HEK293 (cell line): ENCODE measurements at regions not wholly inside any gene's neighbourhood (a gene's known extent, or its start where the extent isn't known, plus 50 kb on each side); places are given as distances from the start of the nearest gene placed in this dataset.

Experiments used
- CTCF ChIA-PET: fragments of 350-600 bp; formaldehyde crosslinking; extraction: SDS; loops from one replicate; lab custom pipeline; 2021; ENCODE audit warnings: antibody characterized with exemption; lab: Yijun Ruan, JAX
- POLR2A ChIA-PET: fragments of 300-600 bp; formaldehyde crosslinking; extraction: SDS; loops from one replicate; lab custom pipeline; 2020; ENCODE audit warnings: antibody characterized with exemption, inconsistent platforms; lab: Yijun Ruan, JAX
- H3K27ac ChIP-seq: fragments of 200-500 bp; sonication (Bioruptor generic); 2 replicates; pipeline ENCODE4 v1.5.1; 2014; ENCODE audit warnings: low read depth, low read length, control low read depth, inconsistent platforms; ENCODE audit errors: extremely low read depth
- H3K36me3 ChIP-seq, 2 experiments: fragments of 200-500 bp in 1 of 2; sonication (Bioruptor generic) in 1 of 2; 1 replicate in 1 of 2; 2 replicates in 1 of 2; pipeline ENCODE4 v1.5.1; 2014 to 2017; ENCODE audit warnings: inconsistent platforms in 2 of 2, low read length in 2 of 2; ENCODE audit not compliant: control insufficient read depth in 2 of 2, insufficient read depth in 1 of 2
- H3K4me1 ChIP-seq: fragments of 200-500 bp; sonication (Bioruptor generic); 2 replicates; pipeline ENCODE4 v1.5.1; 2014; ENCODE audit warnings: mild to moderate bottlenecking, low read length, inconsistent platforms; ENCODE audit not compliant: control insufficient read depth, insufficient read depth
- H3K4me3 ChIP-seq: 2 replicates; pipeline ENCODE4 v1.5.1; 2011; ENCODE audit warnings: low read depth, mild to moderate bottlenecking, control low read depth, low read length, moderate library complexity
- H3K9me3 ChIP-seq: fragments of 200-500 bp; sonication (Bioruptor generic); 2 replicates; pipeline ENCODE4 v1.5.1; 2014; ENCODE audit warnings: low read depth, low read length, inconsistent platforms; ENCODE audit not compliant: control insufficient read depth, insufficient read depth
- EGR2 ChIP-seq: fragments of 450-650 bp; formaldehyde crosslinking; IDR thresholded peaks from 2 replicates; pipeline ENCODE4 v1.5.1; 2016; ENCODE audit warnings: low read depth, missing biosample characterization, missing genetic modification characterization
- GFI1B ChIP-seq: fragments of 450-650 bp; formaldehyde crosslinking; IDR thresholded peaks from 2 replicates; pipeline ENCODE4 v1.5.1; 2016; ENCODE audit warnings: missing biosample characterization, missing genetic modification characterization
- HOXD13 ChIP-seq: sonication (generic); formaldehyde crosslinking; IDR thresholded peaks from 2 replicates; pipeline ENCODE4 v1.8.0; 2022; ENCODE audit warnings: missing genetic modification reagents, borderline replicate concordance
- IKZF3 ChIP-seq: fragments of 450-650 bp; IDR thresholded peaks from 2 replicates; pipeline ENCODE4 v1.5.0; 2018; ENCODE audit warnings: missing biosample characterization, mild to moderate bottlenecking, missing genetic modification characterization, moderate library complexity
- PATZ1 ChIP-seq: fragments of 450-650 bp; formaldehyde crosslinking; IDR thresholded peaks from 2 replicates; pipeline ENCODE4 v1.5.1; 2016; ENCODE audit warnings: missing biosample characterization, missing genetic modification characterization
- SP2 ChIP-seq: fragments of 450-650 bp; formaldehyde crosslinking; IDR thresholded peaks from 2 replicates; pipeline ENCODE4 v1.5.1; 2016; ENCODE audit warnings: missing biosample characterization, missing genetic modification characterization
- TCF7L2 ChIP-seq: IDR thresholded peaks from 2 replicates; pipeline ENCODE4 v1.6.1; 2011; ENCODE audit warnings: low read depth, mild to moderate bottlenecking, inconsistent platforms, low read length, moderate library complexity, borderline replicate concordance
- ZBTB8A ChIP-seq: fragments of 450-650 bp; formaldehyde crosslinking; IDR thresholded peaks from 2 replicates; pipeline ENCODE4 v1.5.1; 2016; ENCODE audit warnings: missing biosample characterization, missing genetic modification characterization
- ZFP37 ChIP-seq: fragments of 450-650 bp; formaldehyde crosslinking; IDR thresholded peaks from 2 replicates; pipeline ENCODE4 v1.5.1; 2016; ENCODE audit warnings: missing biosample characterization, missing genetic modification characterization
- ZFP41 ChIP-seq: fragments of 450-650 bp; formaldehyde crosslinking; IDR thresholded peaks from 2 replicates; pipeline ENCODE4 v1.5.1; 2016; ENCODE audit warnings: missing biosample characterization, missing genetic modification characterization, borderline replicate concordance
- ZFP69B ChIP-seq: fragments of 450-650 bp; formaldehyde crosslinking; IDR thresholded peaks from 2 replicates; pipeline ENCODE4 v1.5.1; 2016; ENCODE audit warnings: missing biosample characterization, missing genetic modification characterization
- ZNF157 ChIP-seq: fragments of 450-650 bp; formaldehyde crosslinking; IDR thresholded peaks from 2 replicates; pipeline ENCODE4 v1.5.1; 2016; ENCODE audit warnings: missing biosample characterization, missing genetic modification characterization
- ZNF16 ChIP-seq: fragments of 450-650 bp; formaldehyde crosslinking; IDR thresholded peaks from 2 replicates; pipeline ENCODE4 v1.5.1; 2016; ENCODE audit warnings: low read depth, missing biosample characterization, missing genetic modification characterization
- ZNF19 ChIP-seq: fragments of 450-650 bp; formaldehyde crosslinking; IDR thresholded peaks from 2 replicates; pipeline ENCODE4; 2016; ENCODE audit warnings: missing biosample characterization, missing genetic modification characterization, low read depth
- ZNF223 ChIP-seq: fragments of 450-650 bp; formaldehyde crosslinking; IDR thresholded peaks from 2 replicates; pipeline ENCODE4 v1.5.1; 2016; ENCODE audit warnings: missing biosample characterization, missing genetic modification characterization
- ZNF423 ChIP-seq: fragments of 450-650 bp; formaldehyde crosslinking; IDR thresholded peaks from 2 replicates; pipeline ENCODE4 v1.5.1; 2016; ENCODE audit warnings: missing biosample characterization, missing genetic modification characterization
- ZNF426 ChIP-seq: fragments of 450-650 bp; formaldehyde crosslinking; IDR thresholded peaks from 2 replicates; pipeline ENCODE4 v1.5.1; 2017; ENCODE audit warnings: missing biosample characterization, missing genetic modification characterization, mild to moderate bottlenecking, inconsistent platforms, moderate library complexity
- ZNF555 ChIP-seq: fragments of 450-650 bp; formaldehyde crosslinking; conservative IDR thresholded peaks from 2 replicates; pipeline ENCODE4 v1.5.1; 2017; ENCODE audit warnings: missing biosample characterization, mild to moderate bottlenecking, missing genetic modification characterization, inconsistent platforms
- ZNF610 ChIP-seq: fragments of 450-650 bp; formaldehyde crosslinking; IDR thresholded peaks from 2 replicates; pipeline ENCODE4 v1.5.1; 2016; ENCODE audit warnings: missing biosample characterization, missing genetic modification characterization, borderline replicate concordance
- ZNF658 ChIP-seq: fragments of 450-650 bp; formaldehyde crosslinking; IDR thresholded peaks from 2 replicates; pipeline ENCODE4; 2016; ENCODE audit warnings: missing biosample characterization, missing genetic modification characterization
- ZSCAN18 ChIP-seq: fragments of 450-650 bp; formaldehyde crosslinking; IDR thresholded peaks from 2 replicates; pipeline ENCODE4 v1.5.1; 2016; ENCODE audit warnings: missing biosample characterization, missing genetic modification characterization
- ZSCAN5A ChIP-seq: fragments of 450-650 bp; formaldehyde crosslinking; IDR thresholded peaks from 2 replicates; pipeline ENCODE4 v1.5.1; 2016; ENCODE audit warnings: missing biosample characterization, missing genetic modification characterization
- TF ChIP-seq, protein P1 (sequence below): fragments of 450-650 bp; formaldehyde crosslinking; IDR thresholded peaks from 2 replicates; pipeline ENCODE4 v1.5.1; 2017; ENCODE audit warnings: missing biosample characterization, missing genetic modification characterization
- TF ChIP-seq, protein P2 (sequence below): fragments of 450-650 bp; IDR thresholded peaks from 2 replicates; pipeline ENCODE4 v1.5.1; 2018; ENCODE audit warnings: missing biosample characterization, missing genetic modification characterization

DNA sequence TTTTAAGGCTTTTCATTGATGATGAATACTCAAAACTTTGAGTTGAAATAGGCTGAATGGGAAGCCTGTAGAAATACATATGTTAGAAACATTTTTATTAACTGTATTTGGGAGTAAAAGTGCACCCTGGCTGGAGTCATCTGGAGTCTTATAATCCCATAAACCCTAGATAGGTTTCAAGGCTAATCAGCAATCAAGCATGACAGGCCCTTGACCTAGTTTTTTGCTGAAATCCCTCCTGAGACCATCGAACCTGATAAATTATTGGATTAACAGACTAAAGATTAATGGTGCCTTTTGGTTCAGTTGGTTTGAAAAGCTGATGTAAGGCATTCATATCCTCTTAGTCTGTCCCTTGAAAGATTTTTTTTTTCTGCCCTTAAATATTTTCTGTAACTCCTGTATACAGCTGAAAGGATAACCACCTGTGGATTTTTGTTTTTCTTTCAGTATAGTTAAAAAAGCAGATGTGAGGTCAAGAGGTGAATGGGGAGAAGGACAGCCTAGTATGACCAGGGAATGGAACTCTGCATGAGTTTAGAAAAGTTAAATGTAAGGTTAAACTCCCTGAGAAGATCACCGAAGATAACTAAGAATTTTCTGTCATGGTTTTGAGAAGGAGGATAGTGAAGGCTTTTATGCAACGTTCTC lies 69.4 kb upstream of the STXBP5L start:
- H3K27ac ChIP-seq: no peak overlapping the region
- H3K4me3 ChIP-seq: no peak overlapping the region
- H3K4me1 ChIP-seq: no peaks in the 10 kb centered on the region
- ChIA-PET CTCF (no interaction called here), POLR2A (no interaction called here)
- no peaks in the 10 kb centered on the region for H3K9me3 ChIP-seq
- H3K36me3 ChIP-seq: no peaks in the 10 kb centered on the region
- TF ChIP-seq ZBTB8A (tag by site-specific recombination) (no peak), ZSCAN5A (tag by site-specific recombination) (no peak), ZFP41 (tag by site-specific recombination) (no peak), TCF7L2 (no peak), ZNF19 (tag by site-specific recombination) (no peak)

- ChIA-PET POLR2A (no interaction called here), CTCF (no interaction called here)
- Histone ChIP-seq H3K9me3 (no peaks in the 10 kb centered on the region), H3K27ac (no peak overlapping the region), H3K36me3 (no peaks in the 10 kb centered on the region), H3K4me3 (no peak overlapping the region), H3K4me1 (no peaks in the 10 kb centered on the region)
- TF ChIP-seq ZNF157 (no peak), ZNF610 (tag by site-specific recombination) (no peak), ZNF423 (tag by site-specific recombination) (no peak), ZNF426 (tag by site-specific recombination) (no peak), PATZ1 (tag by site-specific recombination) (no peak), ZNF555 (tag by site-specific recombination) (no peak), SP2 (no peak), EGR2 (no peak), ZFP37 (tag by site-specific recombination) (no peak)
Measured at GRCh38 chr3:120839120-120839519, 68.9 kb upstream of the STXBP5L start.

DNA sequence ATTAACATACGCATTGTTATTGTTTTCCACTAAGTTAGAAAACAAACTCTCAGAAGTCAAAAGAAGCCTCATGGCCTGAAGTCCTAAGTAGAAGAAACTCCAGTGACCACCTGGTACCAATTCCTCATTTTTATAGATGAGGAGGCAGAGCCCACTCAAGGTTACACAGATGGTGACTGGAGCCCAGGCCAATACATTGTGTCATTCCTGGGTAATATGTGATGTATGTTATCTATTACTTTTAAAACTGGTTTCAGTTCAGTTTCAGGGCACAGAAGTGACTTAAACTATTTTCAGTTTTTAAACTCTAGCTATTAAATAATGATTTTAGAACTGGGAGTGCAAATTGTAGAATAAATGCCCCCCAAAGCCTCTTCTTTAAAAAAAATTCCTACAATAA lies 66.7 kb upstream of the STXBP5L start:
- POLR2A ChIA-PET: no interaction called here
- Histone ChIP-seq H3K36me3 (no peaks in the 10 kb centered on the region), H3K9me3 (no peaks in the 10 kb centered on the region), H3K4me3 (no peak overlapping the region), H3K4me1 (no peaks in the 10 kb centered on the region), H3K27ac (no peak overlapping the region)
- CTCF ChIA-PET: no interaction called here
- TF ChIP-seq ZNF223 (tag by site-specific recombination): no peak
- no peak for TF ChIP-seq ZNF426 (tag by site-specific recombination)
- TF ChIP-seq ZFP41 (tag by site-specific recombination): no peak
- TF ChIP-seq ZNF658 (tag by site-specific recombination): no peak
- TF ChIP-seq, protein P1, sequence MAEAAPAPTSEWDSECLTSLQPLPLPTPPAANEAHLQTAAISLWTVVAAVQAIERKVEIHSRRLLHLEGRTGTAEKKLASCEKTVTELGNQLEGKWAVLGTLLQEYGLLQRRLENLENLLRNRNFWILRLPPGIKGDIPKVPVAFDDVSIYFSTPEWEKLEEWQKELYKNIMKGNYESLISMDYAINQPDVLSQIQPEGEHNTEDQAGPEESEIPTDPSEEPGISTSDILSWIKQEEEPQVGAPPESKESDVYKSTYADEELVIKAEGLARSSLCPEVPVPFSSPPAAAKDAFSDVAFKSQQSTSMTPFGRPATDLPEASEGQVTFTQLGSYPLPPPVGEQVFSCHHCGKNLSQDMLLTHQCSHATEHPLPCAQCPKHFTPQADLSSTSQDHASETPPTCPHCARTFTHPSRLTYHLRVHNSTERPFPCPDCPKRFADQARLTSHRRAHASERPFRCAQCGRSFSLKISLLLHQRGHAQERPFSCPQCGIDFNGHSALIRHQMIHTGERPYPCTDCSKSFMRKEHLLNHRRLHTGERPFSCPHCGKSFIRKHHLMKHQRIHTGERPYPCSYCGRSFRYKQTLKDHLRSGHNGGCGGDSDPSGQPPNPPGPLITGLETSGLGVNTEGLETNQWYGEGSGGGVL (tag by site-specific recombination): no peak
- TF ChIP-seq HOXD13: no peak
- TF ChIP-seq ZFP69B (tag by site-specific recombination): no peak
- no peak for TF ChIP-seq ZSCAN18 (tag by site-specific recombination)
- no peak for TF ChIP-seq ZNF16 (tag by site-specific recombination)
- TF ChIP-seq IKZF3 (tag by site-specific recombination): no peak
- TF ChIP-seq GFI1B (tag by site-specific recombination): no peak
- TF ChIP-seq, protein P2, sequence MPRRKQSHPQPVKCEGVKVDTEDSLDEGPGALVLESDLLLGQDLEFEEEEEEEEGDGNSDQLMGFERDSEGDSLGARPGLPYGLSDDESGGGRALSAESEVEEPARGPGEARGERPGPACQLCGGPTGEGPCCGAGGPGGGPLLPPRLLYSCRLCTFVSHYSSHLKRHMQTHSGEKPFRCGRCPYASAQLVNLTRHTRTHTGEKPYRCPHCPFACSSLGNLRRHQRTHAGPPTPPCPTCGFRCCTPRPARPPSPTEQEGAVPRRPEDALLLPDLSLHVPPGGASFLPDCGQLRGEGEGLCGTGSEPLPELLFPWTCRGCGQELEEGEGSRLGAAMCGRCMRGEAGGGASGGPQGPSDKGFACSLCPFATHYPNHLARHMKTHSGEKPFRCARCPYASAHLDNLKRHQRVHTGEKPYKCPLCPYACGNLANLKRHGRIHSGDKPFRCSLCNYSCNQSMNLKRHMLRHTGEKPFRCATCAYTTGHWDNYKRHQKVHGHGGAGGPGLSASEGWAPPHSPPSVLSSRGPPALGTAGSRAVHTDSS (tag by site-specific recombination): no peak
